Pancreas (tissue), 10 donors: ENCODE measurements at regions not wholly inside any gene's neighbourhood (a gene's known extent, or its start where the extent isn't known, plus 50 kb on each side); places are given as distances from the start of the nearest gene placed in this dataset.

ENCODE experiments used
- ATAC-seq, 4 donors: fragments of 200-7000 bp; cut with Tn5 transposase; one replicate each; pipeline versions ENCODE4 v1.8.0 to v1.9.1; 2020; ENCODE audit warnings: mild to moderate bottlenecking in 4 of 4, moderate library complexity in 4 of 4
- DNase-seq, 6 donors: peaks; one replicate each; pipeline ENCODE4 v3.0.0-alpha.2; 2020
- FAIRE-seq: peaks from 2 replicates; lab custom pipeline; 2012; peaks lifted over from hg19 to GRCh38; lab: Jason Lieb, UNC
- H3K27ac ChIP-seq, 4 donors: fragments of 200-600 bp; sonication (generic); 1 replicate in 3 of 4; 2 replicates in 1 of 4; pipeline versions ENCODE4 v1.5.0 to v1.8.0; 2020
- H3K27me3 ChIP-seq, 4 donors: fragments of 200-600 bp; one replicate each; pipeline ENCODE4 v1.8.0; 2021
- H3K36me3 ChIP-seq, 3 donors: fragments of 200-600 bp; sonication (generic) in 1 of 3; one replicate each; pipeline versions ENCODE4 v1.5.0 to v1.8.0; 2020 to 2021
- H3K4me1 ChIP-seq, 3 donors: fragments of 200-600 bp; one replicate each; pipeline ENCODE4 v1.8.0; 2021
- H3K4me3 ChIP-seq, 4 donors: fragments of 200-600 bp; sonication (generic) in 2 of 4; one replicate each; pipeline versions ENCODE4 v1.5.0 to v1.8.0; 2020 to 2021
- H3K9me3 ChIP-seq, 4 donors: fragments of 200-600 bp; one replicate each; pipeline ENCODE4 v1.8.0; 2021
- CTCF ChIP-seq, 4 donors: fragments of 200-600 bp; sonication (generic) in 3 of 4; IDR thresholded peaks; one replicate each; pipeline versions ENCODE4 v1.5.0 to v1.8.0; 2021; ENCODE audit warnings: antibody characterized with exemption in 4 of 4
- WGBS, 2 donors: extraction: QIAGEN DNeasy Blood & Tissue Kit; methylation state at CpG; one replicate each; pipeline ENCODE4 v1.1.7; 2013; 5-methylcytosine and 5-hydroxymethylcytosine counted together
- intact Hi-C, 3 donors: fragments of 100-400 bp; cut with DNase I; formaldehyde crosslinking; loops; one replicate each; pipeline versions ENCODE4 v1.11.1 to v1.14.2; 2022
- donor health status: healthy with polysubstance abuse.
- donor health status: DM: no; HTN: no; CAD: no; lungs with moderate emphysema.
- donor health status: DM: no; HTN: no; CAD: no.
- donor health status: control.
- donor health status: control.
- donor health status: Bipolar disorder and iron deficiency.
- donor health status: DM: yes; HTN: yes; CAD: no.
- donor health status: DM: no; HTN: no; CAD: no.
- donor health status: DM: no; HTN: no; CAD: no.
- donor health status: DM: yes; HTN: yes; CAD: no.

GRCh38 chr18:65363911-65364632 is 386.7 kb upstream of the CDH7 start:
- H3K27me3 ChIP-seq = no peaks in the 10 kb centered on the region
- intact Hi-C loops = no loop called here
- TF ChIP-seq CTCF (IDR thresholded peaks at IDR 0.05) = no peak
- H3K27ac ChIP-seq = no peak overlapping the region
- FAIRE-seq = no peak
- H3K9me3 ChIP-seq = no peaks in the 10 kb centered on the region
- no peaks in the 10 kb centered on the region for H3K36me3 ChIP-seq
- DNase-seq = no peak
- no peaks in the 10 kb centered on the region for H3K4me1 ChIP-seq
- ATAC-seq = no peak
- no peak overlapping the region for H3K4me3 ChIP-seq
- 37 to 62% methylated on average over 4 of the region's 4 CpGs for WGBS, 2 donors

GRCh38 chr18:65363011-65363410 is 387.8 kb upstream of the CDH7 start:
- intact Hi-C loops = no loop called here
- no peak overlapping the region for H3K27ac ChIP-seq
- H3K36me3 ChIP-seq = no peaks in the 10 kb centered on the region
- H3K4me3 ChIP-seq = no peak overlapping the region
- ATAC-seq (no peak), DNase-seq (no peak), FAIRE-seq (no peak)
- H3K9me3 ChIP-seq = no peaks in the 10 kb centered on the region
- TF ChIP-seq CTCF (IDR thresholded peaks at IDR 0.05) = no peak
- WGBS, 2 donors = 80 to 91% methylated on average over 3 of the region's 3 CpGs
- no peaks in the 10 kb centered on the region for H3K4me1 ChIP-seq
- H3K27me3 ChIP-seq = no peaks in the 10 kb centered on the region

- Histone ChIP-seq H3K36me3 (no peaks in the 10 kb centered on the region), H3K4me1 (no peaks in the 10 kb centered on the region), H3K9me3 (no peaks in the 10 kb centered on the region), H3K27me3 (no peaks in the 10 kb centered on the region), H3K27ac (no peak overlapping the region), H3K4me3 (no peak overlapping the region)
- DNase-seq = no peak
- no peak for TF ChIP-seq CTCF (IDR thresholded peaks at IDR 0.05)
- no peak for FAIRE-seq
- intact Hi-C loops = no loop called here
- 65 to 69% methylated on average over 1 of the region's 1 CpG for WGBS, 2 donors
- ATAC-seq = no peak
Observed at GRCh38 chr18:65359479-65359878, 391.3 kb upstream of the CDH7 start.

- Histone ChIP-seq H3K9me3 (no peaks in the 10 kb centered on the region), H3K27ac (no peak overlapping the region), H3K27me3 (no peaks in the 10 kb centered on the region), H3K36me3 (no peaks in the 10 kb centered on the region), H3K4me1 (no peaks in the 10 kb centered on the region), H3K4me3 (no peak overlapping the region)
- no peak for DNase-seq
- WGBS, 2 donors = 66 to 75% methylated on average over 3 of the region's 3 CpGs
- intact Hi-C loops = no loop called here
- ATAC-seq = no peak
- TF ChIP-seq CTCF (IDR thresholded peaks at IDR 0.05) = no peak
- FAIRE-seq = no peak
Observed at GRCh38 chr18:65358306-65358705, 392.5 kb upstream of the CDH7 start.

- intact Hi-C loops = no loop called here
- Histone ChIP-seq H3K4me3 (no peak overlapping the region), H3K4me1 (no peaks in the 10 kb centered on the region), H3K27ac (no peak overlapping the region), H3K27me3 (no peaks in the 10 kb centered on the region), H3K9me3 (no peaks in the 10 kb centered on the region), H3K36me3 (no peaks in the 10 kb centered on the region)
- no peak for DNase-seq
- TF ChIP-seq CTCF (IDR thresholded peaks at IDR 0.05) = no peak
- no peak for FAIRE-seq
- 58 to 63% methylated on average over 3 of the region's 3 CpGs for WGBS, 2 donors
- no peak for ATAC-seq
Observed at GRCh38 chr18:65352186-65352585, 398.6 kb upstream of the CDH7 start.
